ENCODE measurements at regions not wholly inside any gene's neighbourhood (a gene's known extent, or its start where the extent isn't known, plus 50 kb on each side); places are given as distances from the start of the nearest gene placed in this dataset.

GRCh38 chr16:85480727-85481101 is 132.4 kb upstream of the GSE1 start (continued):
- TF ChIP-seq ZBTB26 (CRISPR knock-in tag; IDR thresholded peaks at IDR 0.05; ENCODE audit: borderline replicate concordance) (no peak), BRD4 (CRISPR knock-in tag; IDR thresholded peaks at IDR 0.05) (no peak), ZNF557 (CRISPR knock-in tag; IDR thresholded peaks at IDR 0.05) (no peak), REXO4 (CRISPR knock-in tag; IDR thresholded peaks at IDR 0.05; ENCODE audit: borderline replicate concordance) (no peak)

- Histone ChIP-seq H3K9ac (ENCODE audit: insufficient read depth, low read depth, low read length) (no peak overlapping the region), H3K9me3 (ENCODE audit: low read length) (no peaks in the 10 kb centered on the region), H3K4me1 (ENCODE audit: insufficient read depth, low read length) (no peaks in the 10 kb centered on the region), H4K20me1 (ENCODE audit: insufficient read depth, low read length) (no peaks in the 10 kb centered on the region), H3K36me3 (replicated peaks in 1 of 2; ENCODE audit: control insufficient read depth in 1 of 2, insufficient read depth in 2 of 2, low read length in 2 of 2) (no peaks in the 10 kb centered on the region), H3K4me2 (ENCODE audit: low read depth, low read length) (no peak overlapping the region), H2AFZ (ENCODE audit: low read length) (no peak overlapping the region), H3K27me3 (ENCODE audit: control insufficient read depth in 1 of 2, insufficient read depth in 2 of 2, low read length in 2 of 2) (peaks cover 0 to 5% of the 10 kb centered on the region in 2 experiments; a peak in 3 of 5 replicates), H3K27ac (ENCODE audit: extremely low read length, insufficient read depth, low read length) (no peak overlapping the region), H3K79me2 (ENCODE audit: insufficient read depth, low read length) (no peaks in the 10 kb centered on the region), H3K4me3 (replicated peaks in 1 of 3; ENCODE audit: insufficient read depth in 1 of 3, low read depth in 2 of 3, low read length in 3 of 3) (no peak overlapping the region)
- ChIA-PET CTCF (ENCODE audit: low intra/inter-chr PET ratio, low total read pairs) (interaction anchor here (0.7 kb wide), 1 partner anchor 130 kb away, joined by 3 read pairs; no protein-coding TSS in a partner anchor), POLR2A (no interaction called here)
- BruUV-seq (replicated peaks), result no TSS peak
- 97% methylated on average over 1 of the region's 1 CpG for WGBS (ENCODE audit: low lambda C conversion rate)
- no peak for DNase-seq (ENCODE audit: low spot score)
- no peak for FAIRE-seq
- TF ChIP-seq PHB2 (IDR thresholded peaks at IDR 0.05; ENCODE audit: partially characterized antibody), result no peak
- no peak for TF ChIP-seq ZFP82 (CRISPR knock-in tag; IDR thresholded peaks at IDR 0.05; ENCODE audit: borderline replicate concordance)
- TF ChIP-seq SP140L (CRISPR knock-in tag; IDR thresholded peaks at IDR 0.05; ENCODE audit: borderline replicate concordance), result no peak
- no peak for TF ChIP-seq ZFYVE20 (CRISPR knock-in tag; IDR thresholded peaks at IDR 0.05; ENCODE audit: borderline replicate concordance, low read depth)
- TF ChIP-seq FUBP1 (CRISPR knock-in tag; IDR thresholded peaks at IDR 0.05; ENCODE audit: borderline replicate concordance), result no peak
- TF ChIP-seq ZNF367 (CRISPR knock-in tag; IDR thresholded peaks at IDR 0.05; ENCODE audit: borderline replicate concordance), result no peak
- no peak for TF ChIP-seq ARID3A (IDR thresholded peaks at IDR 0.05; ENCODE audit: low read depth, low read length)
- TF ChIP-seq ZNF589 (CRISPR knock-in tag; conservative IDR thresholded peaks at IDR 0.05), result no peak
- TF ChIP-seq SMARCC2 (IDR thresholded peaks at IDR 0.05), result no peak
- no peak for TF ChIP-seq RFX1 (IDR thresholded peaks at IDR 0.05)
- no peak for TF ChIP-seq ZKSCAN1 (IDR thresholded peaks at IDR 0.05; ENCODE audit: low read length)
- no peak for TF ChIP-seq LCORL (IDR thresholded peaks at IDR 0.05)
- TF ChIP-seq LCORL (CRISPR knock-in tag; IDR thresholded peaks at IDR 0.05), result no peak
- TF ChIP-seq ZNF333 (CRISPR knock-in tag; IDR thresholded peaks at IDR 0.05; ENCODE audit: borderline replicate concordance), result no peak
- in situ Hi-C loops (cut with HindIII; ENCODE audit: extremely low pct_ligation_motif_present, low pct_unique_long_range_greater_than_20kb) (no loop called here), intact Hi-C loops (cut with micrococcal nuclease; ENCODE audit: unreplicated experiment) (no loop called here)
- no peak for ATAC-seq
These were observed 131.9 kb upstream of the GSE1 start for GRCh38 chr16:85481206-85481605.
